ENCODE measurements at regions not wholly inside any gene's neighbourhood (a gene's known extent, or its start where the extent isn't known, plus 50 kb on each side); places are given as distances from the start of the nearest gene placed in this dataset.

- H3K27ac ChIP-seq, result no peak overlapping the region
- H3K27me3 ChIP-seq, result no peaks in the 10 kb centered on the region
- no peaks in the 10 kb centered on the region for H3K4me1 ChIP-seq
- FAIRE-seq, result no peak
- H3K36me3 ChIP-seq, result no peaks in the 10 kb centered on the region
- H3K4me3 ChIP-seq, result no peak overlapping the region
- 95 to 97% methylated on average over 19 of the region's 19 CpGs for WGBS, 2 donors
- no peaks in the 10 kb centered on the region for H3K9me3 ChIP-seq
- ATAC-seq, result no peak
- TF ChIP-seq CTCF (IDR thresholded peaks at IDR 0.05), result no peak
- DNase-seq, result no peak
- intact Hi-C loops (cut with DNase I), result no loop called here
Observed at GRCh38 chr7:25326501-25327156, 98.3 kb upstream of the NPVF start.

GRCh38 chr7:25329815-25330214 is 101.5 kb upstream of the NPVF start:
- intact Hi-C loops (cut with DNase I), result no loop called here
- H3K27ac ChIP-seq, result no peak overlapping the region
- no peak for DNase-seq
- H3K27me3 ChIP-seq, result no peaks in the 10 kb centered on the region
- TF ChIP-seq CTCF (IDR thresholded peaks at IDR 0.05), result no peak
- no peaks in the 10 kb centered on the region for H3K36me3 ChIP-seq
- no peak for ATAC-seq
- H3K9me3 ChIP-seq, result no peaks in the 10 kb centered on the region
- H3K4me1 ChIP-seq, result no peaks in the 10 kb centered on the region
- no peak overlapping the region for H3K4me3 ChIP-seq
- WGBS, 2 donors, result 93 to 95% methylated on average over 2 of the region's 2 CpGs
- no peak for FAIRE-seq

- Histone ChIP-seq H3K27ac (no peak overlapping the region), H3K4me1 (no peaks in the 10 kb centered on the region), H3K4me3 (no peak overlapping the region), H3K27me3 (no peaks in the 10 kb centered on the region), H3K9me3 (no peaks in the 10 kb centered on the region), H3K36me3 (no peaks in the 10 kb centered on the region)
- no peak for TF ChIP-seq CTCF (IDR thresholded peaks at IDR 0.05)
- no peak for FAIRE-seq
- no peak for DNase-seq
- intact Hi-C loops (cut with DNase I), result no loop called here
- ATAC-seq, result no peak
- WGBS, 2 donors, result 89 to 95% methylated on average over 6 of the region's 6 CpGs
Observed at GRCh38 chr7:25333296-25333928, 105.1 kb upstream of the NPVF start.

- DNase-seq, result no peak
- Histone ChIP-seq H3K27me3 (no peaks in the 10 kb centered on the region), H3K9me3 (no peaks in the 10 kb centered on the region), H3K4me1 (peaks cover 0 to 6% (median 0%) of the 10 kb centered on the region in 3 donors), H3K4me3 (no peak overlapping the region), H3K27ac (no peak overlapping the region), H3K36me3 (no peaks in the 10 kb centered on the region)
- peak in 2 of 4 donors; percentile 35 to 62 for ATAC-seq
- no peak for FAIRE-seq
- no peak for TF ChIP-seq CTCF (IDR thresholded peaks at IDR 0.05)
- intact Hi-C loops (cut with DNase I), result no loop called here
- WGBS, 2 donors, result 90 to 94% methylated on average over 4 of the region's 4 CpGs
Observed at GRCh38 chr7:25347360-25348066, 119.2 kb upstream of the NPVF start.

- DNase-seq, result no peak
- no peaks in the 10 kb centered on the region for H3K9me3 ChIP-seq
- intact Hi-C loops (cut with DNase I), result no loop called here
- WGBS, 2 donors, result 72 to 80% methylated on average over 3 of the region's 3 CpGs
- FAIRE-seq, result no peak
- no peak for ATAC-seq
- no peaks in the 10 kb centered on the region for H3K36me3 ChIP-seq
- H3K27me3 ChIP-seq, result no peaks in the 10 kb centered on the region
- H3K27ac ChIP-seq, result no peak overlapping the region
- H3K4me3 ChIP-seq, result no peak overlapping the region
- peaks cover 0 to 6% (median 0%) of the 10 kb centered on the region in 3 donors for H3K4me1 ChIP-seq
- TF ChIP-seq CTCF (IDR thresholded peaks at IDR 0.05), result no peak
Observed at GRCh38 chr7:25348104-25348503, 119.8 kb upstream of the NPVF start.
